GM12878 (cell line): ENCODE measurements at regions not wholly inside any gene's neighbourhood (a gene's known extent, or its start where the extent isn't known, plus 50 kb on each side); places are given as distances from the start of the nearest gene placed in this dataset.

Source experiments
- ATAC-seq: fragments of 200-7000 bp; cut with Tn5 transposase; 3 replicates; pipeline ENCODE4 v1.9.1; 2020; ENCODE audit warnings: mild to moderate bottlenecking, moderate library complexity
- BruUV-seq: library from RNA; stranded (reverse); fragments of 400-500 nt; replicated peaks from 2 replicates; lab custom pipeline; 2021; lab: Mats Ljungman, UMichigan
- CTCF ChIA-PET: fragments of 300-600 bp; sonication (Branson Sonifier 250); formaldehyde crosslinking; extraction: SDS; loops from one replicate; lab custom pipeline; 2021; ENCODE audit warnings: inconsistent platforms; lab: Yijun Ruan, JAX
- POLR2A ChIA-PET: fragments of 350-600 bp; formaldehyde crosslinking; extraction: SDS; loops from one replicate; lab custom pipeline; 2021; ENCODE audit warnings: inconsistent platforms; lab: Charles Lee
- RAD21 ChIA-PET: fragments of 300-600 bp; sonication (Branson Sonifier 250); formaldehyde crosslinking; loops from one replicate; lab custom pipeline; 2023; ENCODE audit warnings: antibody characterized with exemption; ENCODE audit not compliant: unreplicated experiment; lab: Charles Lee
- SMC1A ChIA-PET: fragments of 300-600 bp; sonication (Branson Sonifier 250); formaldehyde crosslinking; loops from one replicate; lab custom pipeline; 2023; ENCODE audit not compliant: unreplicated experiment, uncharacterized antibody; lab: Charles Lee
- DNase-seq: peaks from one replicate; pipeline ENCODE4 v3.0.0-alpha.2; 2011; ENCODE audit warnings: low read depth, low spot score
- FAIRE-seq: peaks from 3 replicates; lab custom pipeline; 2011; peaks lifted over from hg19 to GRCh38; lab: Jason Lieb, UNC
- H2AFZ ChIP-seq: 2 replicates; pipeline ENCODE4 v1.6.0; 2011; ENCODE audit warnings: low read depth, low read length, control low read depth; ENCODE audit not compliant: control insufficient read depth
- H3K27ac ChIP-seq: 2 replicates; pipeline ENCODE4 v1.5.1; 2011; ENCODE audit warnings: control low read depth; ENCODE audit not compliant: control insufficient read depth, insufficient read depth
- H3K27me3 ChIP-seq, 2 experiments: replicated peaks in 1 of 2; 2 replicates each; pipeline versions ENCODE4 v1.6.0 to v1.6.1; 2011; ENCODE audit warnings: low read length in 1 of 2; ENCODE audit not compliant: control insufficient read depth in 2 of 2, insufficient read depth in 2 of 2
- H3K36me3 ChIP-seq, 2 experiments: 2 replicates each; pipeline ENCODE4 v1.5.1; 2011; ENCODE audit warnings: low read length in 1 of 2; ENCODE audit not compliant: control insufficient read depth in 2 of 2, insufficient read depth in 2 of 2
- H3K4me1 ChIP-seq: 2 replicates; pipeline ENCODE4 v1.6.1; 2011; ENCODE audit warnings: mild to moderate bottlenecking, low read length, moderate library complexity, mixed read lengths; ENCODE audit not compliant: control insufficient read depth, insufficient read depth
- H3K4me2 ChIP-seq: 2 replicates; pipeline ENCODE4 v1.6.0; 2011; ENCODE audit warnings: control low read depth; ENCODE audit not compliant: control insufficient read depth, insufficient read depth
- H3K4me3 ChIP-seq: fragments of 200-600 bp; sonication (generic); 2 replicates; pipeline ENCODE4 v1.5.1; 2016
- H3K79me2 ChIP-seq: 2 replicates; pipeline ENCODE4 v1.6.0; 2011; ENCODE audit warnings: low read length; ENCODE audit not compliant: control insufficient read depth, insufficient read depth
- H3K9ac ChIP-seq: 2 replicates; pipeline ENCODE4 v1.8.0; 2011; ENCODE audit warnings: low read length, control low read depth, mixed read lengths; ENCODE audit not compliant: control insufficient read depth, insufficient read depth
- H3K9me3 ChIP-seq: replicated peaks from 3 replicates; pipeline ENCODE4 v1.5.1; 2011; ENCODE audit warnings: mild to moderate bottlenecking, low read length; ENCODE audit not compliant: control insufficient read depth, insufficient read depth
- H4K20me1 ChIP-seq: 2 replicates; pipeline ENCODE4 v1.6.0; 2011; ENCODE audit not compliant: control insufficient read depth, insufficient read depth
- BHLHE40 ChIP-seq, 2 experiments: fragments of 450-650 bp in 1 of 2; IDR thresholded peaks; 2 replicates each; pipeline ENCODE4 v1.6.1; 2011 to 2017; ENCODE audit warnings: low read depth in 2 of 2, borderline replicate concordance in 1 of 2, improper control_type of control experiment in 1 of 2, low read length in 1 of 2, mild to moderate bottlenecking in 1 of 2
- E2F4 ChIP-seq: IDR thresholded peaks from 2 replicates; pipeline ENCODE4 v1.6.1; 2012; ENCODE audit warnings: low read depth, low read length, improper control_type of control experiment
- E2F8 ChIP-seq: fragments of 450-650 bp; IDR thresholded peaks from 2 replicates; pipeline ENCODE4 v1.6.1; 2018; ENCODE audit warnings: mild to moderate bottlenecking, low read depth, moderate library complexity; ENCODE audit not compliant: partially characterized antibody
- IRF5 ChIP-seq: fragments of 450-650 bp; IDR thresholded peaks from 2 replicates; pipeline ENCODE4 v1.6.1; 2017; ENCODE audit warnings: borderline replicate concordance
- LARP7 ChIP-seq: fragments of 450-650 bp; IDR thresholded peaks from 2 replicates; pipeline ENCODE4 v1.6.1; 2017; ENCODE audit warnings: mild to moderate bottlenecking
- NFYB ChIP-seq: IDR thresholded peaks from 2 replicates; pipeline ENCODE4 v1.6.1; 2011; ENCODE audit warnings: low read depth, mild to moderate bottlenecking, low read length, improper control_type of control experiment, moderate library complexity; ENCODE audit not compliant: insufficient read depth
- PAX5 ChIP-seq: IDR thresholded peaks from 2 replicates; pipeline ENCODE4 v1.6.1; 2011; ENCODE audit warnings: low read depth, low read length, borderline replicate concordance
- RAD21 ChIP-seq: IDR thresholded peaks from 2 replicates; pipeline ENCODE4 v1.6.1; 2011; ENCODE audit warnings: mild to moderate bottlenecking, low read depth, low read length, moderate library complexity; ENCODE audit not compliant: insufficient read depth
- RELA ChIP-seq: fragments of 450-650 bp; IDR thresholded peaks from 2 replicates; pipeline ENCODE4 v1.8.0; 2014; ENCODE audit warnings: borderline replicate concordance; ENCODE audit not compliant: partially characterized antibody
- SIN3A ChIP-seq: IDR thresholded peaks from 2 replicates; pipeline ENCODE4 v1.6.1; 2012; ENCODE audit warnings: low read depth, low read length, improper control_type of control experiment
- SMARCA5 ChIP-seq: fragments of 450-650 bp; IDR thresholded peaks from 2 replicates; pipeline ENCODE4 v1.6.1; 2017; ENCODE audit warnings: mild to moderate bottlenecking
- ZBTB4 ChIP-seq: fragments of 450-650 bp; formaldehyde crosslinking; IDR thresholded peaks from 2 replicates; pipeline ENCODE4 v1.4.0; 2022; ENCODE audit warnings: mild to moderate bottlenecking, moderate library complexity
- ZNF24 ChIP-seq: fragments of 450-650 bp; IDR thresholded peaks from 2 replicates; pipeline ENCODE4 v1.6.1; 2017; ENCODE audit warnings: antibody characterized with exemption, mild to moderate bottlenecking
- ZNF622 ChIP-seq: fragments of 450-650 bp; IDR thresholded peaks from 2 replicates; pipeline ENCODE4 v1.6.1; 2017; ENCODE audit warnings: mild to moderate bottlenecking, inconsistent platforms
- WGBS: methylation state at CpG from one replicate; pipeline ENCODE4 v1.1.6; 2016; ENCODE audit warnings: low lambda C conversion rate; ENCODE audit not compliant: insufficient replicate concordance, insufficient coverage; ENCODE audit errors: missing lambda C conversion rate; 5-methylcytosine and 5-hydroxymethylcytosine counted together
- in situ Hi-C: fragments of 300-500 bp; cut with MboI; formaldehyde crosslinking; loops from 9 replicates; pipeline ENCODE4 v1.14.3; 2018; ENCODE audit warnings: mixed read lengths
- intact Hi-C: fragments of 100-400 bp; cut with micrococcal nuclease; formaldehyde crosslinking; loops from one replicate; pipeline ENCODE4 v1.14.2; 2022; ENCODE audit not compliant: unreplicated experiment

DNA sequence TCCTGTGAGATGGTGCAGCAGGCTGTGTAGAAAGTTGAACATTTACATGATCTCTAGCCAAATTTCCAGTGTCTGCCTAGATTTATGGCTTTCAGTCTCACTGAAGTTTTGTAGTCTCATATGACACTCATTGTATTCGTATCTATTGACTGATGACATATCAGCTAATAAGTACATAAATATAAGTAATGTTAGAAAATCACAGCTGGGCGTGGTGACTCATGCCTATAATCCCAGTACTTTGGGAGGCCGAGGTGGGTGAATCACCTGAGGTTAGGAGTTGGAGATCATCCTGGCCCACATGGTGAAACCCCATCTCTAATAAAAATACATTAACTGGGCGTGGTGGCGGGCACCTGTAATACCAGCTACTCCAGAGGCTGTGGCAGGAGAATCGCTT lies 54.7 kb upstream of the HTR2A start (continued):
- TF ChIP-seq E2F8 (no peak), BHLHE40 (IDR thresholded peaks at IDR 0.05; ENCODE audit: borderline replicate concordance in 1 of 2, low read depth in 2 of 2, low read length in 1 of 2) (no peak)

- SMC1A ChIA-PET: interaction anchor here (0.6 kb wide), 1 partner anchor 1589 kb away, joined by 3 read pairs; no protein-coding TSS in a partner anchor
- ATAC-seq: no peak
- TF ChIP-seq RELA (no peak), LARP7 (no peak), NFYB (no peak), IRF5 (no peak), E2F4 (no peak), ZNF24 (no peak), ZNF622 (no peak), SIN3A (no peak), PAX5 (no peak), RAD21 (no peak), SMARCA5 (no peak), ZBTB4 (CRISPR knock-in tag) (no peak)
Observed at GRCh38 chr13:46949211-46949610, 52.4 kb upstream of the HTR2A start.

More at GRCh38 chr13:46949211-46949610, 52.4 kb upstream of the HTR2A start:
- RAD21 ChIA-PET: no interaction called here
- Histone ChIP-seq H3K9ac (no peak overlapping the region), H3K4me2 (no peak overlapping the region), H3K79me2 (no peaks in the 10 kb centered on the region), H3K27ac (no peak overlapping the region), H3K9me3 (no peaks in the 10 kb centered on the region; the same call in 1 of the 3 replicates), H2AFZ (no peak overlapping the region), H4K20me1 (no peaks in the 10 kb centered on the region), H3K27me3 (no peaks in the 10 kb centered on the region), H3K4me3 (no peak overlapping the region), H3K4me1 (0 out of 2 replicates have a peak, but pooled peaks cover 3% of the 10 kb centered on the region), H3K36me3 (no peaks in the 10 kb centered on the region)
- WGBS: 75% methylated on average over 3 of the region's 3 CpGs
- POLR2A ChIA-PET: no interaction called here
- intact Hi-C loops (no loop called here), in situ Hi-C loops (no loop called here)
- FAIRE-seq (no peak), DNase-seq (no peak)
- CTCF ChIA-PET: interaction anchor here (0.6 to 1.3 kb wide), 3 partner anchors 14 to 43 kb away, joined by 3 to 5 read pairs (median 3); no protein-coding TSS in a partner anchor
- BruUV-seq: no TSS peak
